NOMO-1 (cell line): ENCODE measurements at regions not wholly inside any gene's neighbourhood (a gene's known extent, or its start where the extent isn't known, plus 50 kb on each side); places are given as distances from the start of the nearest gene placed in this dataset.
"Not testable (repeated sequence)": the region's sequence is repeated elsewhere in the genome, so short reads cannot be mapped to it uniquely, and the experiment has no call there.

Experiments used
- DNase-seq, 2 experiments: peaks; one replicate each; lab custom pipeline; 2025; ENCODE audit not compliant: unreplicated experiment in 2 of 2; lab: John Stamatoyannopoulos, UW

DNA sequence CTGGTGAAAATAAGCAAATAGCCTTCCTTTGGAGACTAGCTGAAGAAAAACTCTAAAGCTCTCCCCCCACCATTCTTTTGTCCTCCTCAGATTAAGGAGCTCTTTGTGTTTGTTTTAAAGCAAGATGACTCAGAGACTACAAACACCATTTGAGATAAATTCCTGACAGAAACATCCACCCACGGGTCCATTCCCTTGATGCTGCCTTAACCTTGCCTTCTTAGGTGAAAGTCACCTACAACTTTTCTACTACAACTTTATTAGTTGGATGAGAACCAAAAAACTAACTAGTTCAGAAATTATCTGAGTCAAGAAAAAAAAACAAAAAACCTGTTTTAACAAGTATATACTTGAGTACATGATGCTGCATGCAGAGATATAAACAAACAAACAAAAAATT, 831.1 kb downstream of the NR2F1-AS1 start:
- no peak for DNase-seq

DNA sequence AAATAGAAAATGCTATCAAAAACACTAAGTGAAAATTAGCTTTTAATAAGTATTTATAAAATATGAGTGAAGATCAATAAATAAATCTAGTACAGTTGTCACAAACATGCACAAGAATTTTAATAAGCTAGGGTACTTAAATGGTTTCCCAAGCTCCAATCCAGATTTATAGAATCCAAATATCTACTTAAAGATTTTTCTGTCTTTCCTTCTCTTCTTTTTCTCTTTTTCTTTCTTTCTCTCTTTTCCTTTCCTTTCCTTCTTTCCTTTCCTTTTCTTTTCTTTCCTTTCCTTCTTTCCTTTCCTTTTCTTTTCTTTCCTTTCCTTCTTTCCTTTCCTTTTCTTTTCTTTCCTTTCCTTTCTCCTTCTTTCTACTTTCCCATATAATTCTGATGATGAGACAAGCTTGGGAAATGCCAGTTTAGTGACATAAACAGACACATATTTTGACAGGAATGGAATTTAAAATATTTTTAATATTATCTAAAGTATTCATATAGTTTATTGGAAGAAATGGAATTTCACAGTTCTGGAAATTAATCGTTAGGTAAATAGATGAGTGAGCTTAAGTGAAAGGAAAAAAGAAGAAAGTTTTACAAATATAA, 832.8 kb downstream of the NR2F1-AS1 start:
- no peak for DNase-seq

DNA sequence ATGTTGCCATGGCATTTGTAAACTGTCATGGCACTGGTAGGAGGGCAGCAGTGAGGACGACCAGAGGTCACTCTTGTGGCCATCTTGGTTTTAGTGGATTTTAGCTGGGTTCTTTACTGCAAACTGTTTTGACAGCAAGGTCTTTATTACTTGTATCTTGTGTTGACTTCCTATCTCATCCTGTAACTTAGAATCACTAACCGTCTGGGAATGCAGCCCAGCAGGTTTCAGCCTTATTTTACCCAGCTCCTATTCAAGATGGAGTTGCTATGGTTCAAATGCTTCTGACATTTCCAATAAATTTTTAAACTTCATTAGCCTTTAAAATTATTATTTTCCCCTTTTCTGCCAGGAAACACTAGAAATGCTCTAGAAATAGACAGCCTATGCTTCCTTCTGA, 839.1 kb downstream of the NR2F1-AS1 start:
- DNase-seq = no peak

DNA sequence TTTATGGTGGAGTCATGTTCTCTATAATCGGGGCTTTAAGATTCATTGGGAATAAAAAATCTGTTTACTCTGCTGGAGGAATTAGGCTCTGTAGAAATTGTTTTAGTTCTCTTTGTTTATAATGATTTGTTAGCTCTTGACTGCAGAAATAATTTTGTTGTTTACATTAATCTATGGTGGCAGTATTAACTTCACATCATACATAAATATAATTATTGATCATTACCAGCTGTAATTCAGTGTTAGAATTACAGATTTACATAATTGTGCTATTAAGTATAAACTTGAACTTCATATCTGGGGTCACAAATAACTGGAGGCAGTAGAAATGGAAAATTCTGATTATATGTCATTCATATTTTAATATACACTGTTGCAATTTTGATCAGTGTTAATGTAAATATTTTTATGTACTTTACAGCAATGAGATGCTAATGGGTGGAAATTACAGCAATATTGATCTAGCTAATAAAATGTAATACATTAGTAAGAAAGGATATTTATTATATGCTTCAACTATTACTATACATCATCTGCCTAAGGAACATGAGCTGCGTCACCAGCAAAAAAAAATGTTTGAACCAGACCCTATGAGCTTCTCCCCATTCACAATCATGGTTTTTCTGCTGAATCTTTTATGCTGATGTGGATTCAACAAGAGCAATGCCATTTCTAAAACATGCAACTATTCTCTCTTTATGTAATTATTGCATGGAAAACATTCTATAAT, 846.6 kb downstream of the NR2F1-AS1 start:
- no peak for DNase-seq

DNA sequence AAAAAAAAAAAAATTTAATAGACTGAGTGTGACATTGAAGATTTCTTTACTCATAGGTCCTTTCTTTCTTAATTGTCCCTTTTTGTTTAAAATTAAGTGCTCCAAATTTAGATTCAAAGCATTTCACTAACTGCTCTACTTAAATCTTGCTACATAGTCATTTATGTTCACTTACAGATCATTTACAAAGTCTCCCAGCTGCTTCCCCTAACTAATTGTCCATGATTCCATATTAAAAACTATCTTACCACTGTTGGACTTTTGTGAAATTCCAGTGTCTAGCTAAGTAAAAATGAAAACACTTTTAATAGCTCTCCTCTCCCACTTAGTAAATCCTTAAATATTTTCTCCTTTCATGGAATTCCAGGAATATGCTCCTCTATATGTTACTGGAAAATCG, 850.5 kb downstream of the NR2F1-AS1 start:
- no peak for DNase-seq

DNA sequence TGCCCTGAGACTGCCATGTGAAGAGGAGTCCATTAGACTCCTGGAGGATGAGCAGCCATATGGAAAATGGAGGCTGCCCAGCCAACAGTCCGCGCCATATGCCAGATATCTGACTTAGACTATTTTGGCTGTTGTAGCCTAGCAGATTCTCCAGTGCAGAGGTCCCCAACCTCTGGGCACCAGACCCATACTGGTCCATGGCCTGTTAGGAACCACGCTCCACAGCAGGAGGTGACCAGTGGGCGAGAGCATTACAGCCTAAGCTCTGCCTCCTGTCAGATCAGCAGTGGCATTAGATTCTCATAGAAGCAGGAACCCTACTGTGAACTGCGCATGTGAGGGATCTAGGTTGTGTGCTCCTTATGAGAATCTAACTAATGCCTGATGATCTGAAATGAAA, 851.9 kb downstream of the NR2F1-AS1 start:
- DNase-seq = no peak

DNA sequence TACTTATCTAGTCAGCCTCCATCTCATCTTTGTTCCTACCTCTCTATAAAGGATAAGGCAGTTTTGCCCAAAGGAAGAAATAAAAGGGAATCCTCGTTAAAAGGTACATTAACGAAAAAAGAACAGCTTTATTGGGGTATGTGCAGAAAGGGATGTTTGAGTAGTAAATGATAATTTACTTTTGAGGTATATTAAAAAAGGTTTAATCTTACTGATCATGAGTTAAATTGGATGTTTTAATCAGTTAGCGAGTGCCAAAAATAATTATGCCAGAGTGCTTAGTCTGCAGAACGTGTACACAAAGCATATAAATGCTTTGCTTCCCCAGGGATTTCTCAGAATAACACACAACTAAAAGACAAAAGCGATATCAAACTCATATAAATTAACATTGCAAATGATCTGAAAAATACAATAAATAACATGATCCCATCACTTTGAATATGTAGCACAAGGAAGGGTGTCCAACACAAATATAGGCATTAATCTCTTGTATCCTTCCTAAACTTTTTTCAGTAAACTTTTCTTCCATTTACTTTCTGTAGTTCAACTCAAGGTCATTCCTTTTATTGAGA, 865.0 kb downstream of the NR2F1-AS1 start:
- no peak for DNase-seq

DNA sequence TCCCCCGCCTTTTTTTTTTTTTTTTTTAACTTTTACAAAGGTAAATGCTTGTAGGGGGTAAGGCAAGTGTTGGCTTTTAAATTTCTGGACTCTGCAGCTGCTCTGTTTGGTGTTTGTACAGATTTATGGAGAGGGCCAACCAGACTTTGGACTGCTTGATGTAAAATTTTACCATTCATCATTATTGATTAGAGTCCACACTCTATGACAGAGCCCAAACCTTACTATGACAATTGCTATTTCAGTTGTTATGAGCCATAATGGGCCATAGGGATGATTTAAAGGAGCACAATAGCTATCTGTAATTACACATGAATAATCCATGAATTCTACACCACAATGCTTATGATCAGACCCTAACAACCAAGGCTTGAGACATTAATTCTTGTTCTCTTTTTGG, 867.2 kb downstream of the NR2F1-AS1 start:
- DNase-seq = no peak

DNA sequence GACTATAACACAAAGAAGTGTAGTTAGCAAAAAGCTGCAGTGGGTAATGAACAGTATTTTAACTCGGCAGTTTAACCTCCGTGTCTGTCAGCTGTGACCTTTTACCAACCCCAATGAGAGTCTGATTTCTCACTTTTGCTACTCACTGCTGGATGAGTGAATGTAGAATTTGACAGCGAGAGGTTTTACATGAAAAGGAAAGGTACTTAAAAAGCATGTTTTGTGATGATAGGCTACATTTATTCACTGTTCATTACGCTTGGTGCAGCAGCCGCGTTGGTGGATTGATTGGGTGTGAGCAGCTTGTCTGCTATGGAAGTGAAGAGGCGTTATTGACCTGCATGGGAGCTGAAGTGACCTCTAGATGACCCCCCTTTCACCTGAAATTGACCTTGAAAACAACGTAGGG, 867.7 kb downstream of the NR2F1-AS1 start:
- no peak for DNase-seq

DNA sequence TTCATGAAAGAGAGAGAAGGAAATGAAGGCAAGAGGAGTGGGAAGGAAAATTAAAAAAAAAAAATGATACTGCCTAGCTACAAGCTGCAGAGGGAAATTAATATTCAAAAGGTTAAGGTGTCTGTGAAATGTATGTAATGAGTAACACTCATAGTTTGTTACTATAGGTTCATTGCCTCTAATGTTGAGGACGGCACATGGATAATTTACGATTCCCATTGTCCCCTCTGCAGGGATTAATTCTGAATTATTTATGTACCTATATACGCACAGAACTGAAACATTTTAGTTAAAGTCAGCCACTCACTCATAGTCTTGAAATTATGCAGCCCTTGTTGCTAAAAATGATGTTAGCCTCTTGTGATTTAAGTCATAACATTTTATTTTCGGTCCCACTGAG, 869.1 kb downstream of the NR2F1-AS1 start:
- DNase-seq = no peak

DNA sequence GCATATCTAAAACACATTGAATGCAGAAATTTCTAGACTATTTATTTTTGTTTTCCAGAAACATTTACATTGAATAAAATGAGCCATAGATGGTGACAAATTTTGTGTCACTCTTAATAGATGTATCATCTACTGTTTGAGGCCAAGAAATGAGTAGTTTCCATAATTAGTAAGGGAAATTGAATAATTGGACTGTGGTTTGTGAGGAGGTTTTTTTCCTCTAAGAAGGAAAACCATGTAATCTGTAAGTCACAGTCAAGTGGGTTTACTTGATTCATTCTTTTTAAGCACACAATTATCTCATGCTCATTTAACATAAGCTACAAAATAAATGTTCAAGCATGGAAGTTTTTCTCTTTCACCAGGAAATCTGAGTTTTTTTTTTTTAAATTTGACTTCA, 876.4 kb downstream of the NR2F1-AS1 start:
- DNase-seq = no peak

DNA sequence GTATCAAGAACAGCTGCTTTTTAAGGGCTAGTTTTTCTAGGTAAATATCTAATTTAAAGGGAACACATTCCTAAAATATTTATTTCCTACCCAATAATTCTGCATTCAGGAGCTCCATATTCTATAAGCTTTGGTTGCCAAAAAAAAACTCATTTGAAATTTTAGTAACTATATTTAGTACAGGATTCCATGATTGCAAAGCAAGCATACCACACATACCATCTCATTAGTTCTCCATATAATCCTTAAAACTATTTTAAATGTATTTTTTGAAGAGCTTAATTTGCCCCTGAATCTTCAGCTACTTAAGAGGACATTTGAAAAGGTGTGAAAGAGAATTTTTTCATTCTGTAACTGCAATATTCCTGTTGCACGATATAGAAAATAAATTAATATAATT, 877.0 kb downstream of the NR2F1-AS1 start:
- DNase-seq = no peak

DNA sequence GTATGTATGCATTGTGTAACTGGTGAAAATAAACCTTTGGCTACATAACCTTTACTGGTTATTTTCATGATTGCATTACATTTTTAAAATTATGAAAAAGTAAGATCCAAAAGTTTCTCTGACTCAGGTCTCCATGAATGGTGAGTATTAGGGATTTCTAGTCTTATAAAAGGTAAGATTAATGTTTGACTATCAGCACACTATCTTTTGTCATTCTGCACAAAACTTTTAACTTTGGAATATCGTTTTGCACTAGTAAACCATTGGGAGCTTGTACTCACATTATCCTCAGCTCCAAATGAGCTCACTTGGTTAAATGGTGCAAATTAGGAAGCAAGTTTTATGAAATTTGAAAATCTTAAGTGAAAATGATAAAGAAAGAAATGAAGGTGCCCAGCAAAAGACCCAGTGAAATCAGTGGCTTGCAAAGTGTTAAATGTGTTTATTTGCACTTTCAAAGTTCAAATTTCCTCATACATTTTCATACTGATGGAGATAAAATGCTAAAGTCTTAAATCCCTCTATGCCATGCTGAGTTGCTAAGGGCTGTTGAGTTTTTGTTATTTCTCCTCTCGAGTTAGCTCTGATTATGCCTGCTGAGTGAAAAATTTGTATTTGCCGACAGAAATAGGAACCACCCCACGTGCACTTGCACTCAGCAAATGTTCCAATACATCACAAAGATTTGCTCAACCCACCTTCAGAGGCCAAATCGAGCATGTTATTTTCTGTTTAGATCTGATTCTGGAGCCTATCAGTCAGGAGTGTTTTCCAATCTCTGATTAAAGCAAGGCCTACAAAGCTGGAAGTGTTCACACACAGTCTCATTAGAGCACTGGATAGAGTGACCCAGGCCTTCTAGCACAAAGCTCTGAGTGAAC, 885.7 kb downstream of the NR2F1-AS1 start:
- DNase-seq = no peak

DNA sequence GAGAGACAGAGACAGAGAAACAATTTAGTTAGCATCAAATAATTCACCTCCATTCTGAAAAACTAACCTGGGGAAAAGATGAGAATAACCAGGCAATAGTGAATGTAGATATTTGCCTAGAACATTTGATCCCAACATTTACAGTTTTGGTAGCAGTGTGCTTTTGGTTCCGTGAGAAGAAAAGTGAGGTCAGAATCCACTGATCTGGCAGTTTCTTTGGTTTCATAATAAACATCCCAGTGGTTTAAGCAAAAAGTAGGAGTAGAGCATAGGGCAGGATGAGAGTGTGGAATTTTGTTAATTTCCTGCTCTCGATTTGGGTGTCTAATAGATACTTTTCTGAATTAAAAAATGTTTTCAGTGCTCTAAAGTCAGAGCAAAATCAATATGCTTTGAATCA, 887.0 kb downstream of the NR2F1-AS1 start:
- DNase-seq = no peak

DNA sequence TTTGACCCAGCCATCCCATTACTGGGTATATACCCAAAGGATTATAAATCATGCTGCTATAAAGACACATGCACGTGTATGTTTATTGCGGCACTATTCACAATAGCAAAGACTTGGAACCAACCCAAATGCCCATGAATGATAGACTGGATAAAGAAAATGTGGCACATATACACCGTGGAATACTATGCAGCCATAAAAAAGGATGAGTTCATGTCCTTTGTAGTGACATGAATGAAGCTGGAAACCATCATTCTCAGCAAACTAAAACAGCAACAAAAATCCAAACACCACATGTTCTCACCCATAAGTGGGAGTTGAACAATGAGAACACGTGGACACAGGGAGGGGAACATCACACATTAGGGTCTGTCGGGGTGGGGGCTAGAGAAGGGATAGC, 889.1 kb downstream of the NR2F1-AS1 start:
- not testable (repeated sequence) for DNase-seq

DNA sequence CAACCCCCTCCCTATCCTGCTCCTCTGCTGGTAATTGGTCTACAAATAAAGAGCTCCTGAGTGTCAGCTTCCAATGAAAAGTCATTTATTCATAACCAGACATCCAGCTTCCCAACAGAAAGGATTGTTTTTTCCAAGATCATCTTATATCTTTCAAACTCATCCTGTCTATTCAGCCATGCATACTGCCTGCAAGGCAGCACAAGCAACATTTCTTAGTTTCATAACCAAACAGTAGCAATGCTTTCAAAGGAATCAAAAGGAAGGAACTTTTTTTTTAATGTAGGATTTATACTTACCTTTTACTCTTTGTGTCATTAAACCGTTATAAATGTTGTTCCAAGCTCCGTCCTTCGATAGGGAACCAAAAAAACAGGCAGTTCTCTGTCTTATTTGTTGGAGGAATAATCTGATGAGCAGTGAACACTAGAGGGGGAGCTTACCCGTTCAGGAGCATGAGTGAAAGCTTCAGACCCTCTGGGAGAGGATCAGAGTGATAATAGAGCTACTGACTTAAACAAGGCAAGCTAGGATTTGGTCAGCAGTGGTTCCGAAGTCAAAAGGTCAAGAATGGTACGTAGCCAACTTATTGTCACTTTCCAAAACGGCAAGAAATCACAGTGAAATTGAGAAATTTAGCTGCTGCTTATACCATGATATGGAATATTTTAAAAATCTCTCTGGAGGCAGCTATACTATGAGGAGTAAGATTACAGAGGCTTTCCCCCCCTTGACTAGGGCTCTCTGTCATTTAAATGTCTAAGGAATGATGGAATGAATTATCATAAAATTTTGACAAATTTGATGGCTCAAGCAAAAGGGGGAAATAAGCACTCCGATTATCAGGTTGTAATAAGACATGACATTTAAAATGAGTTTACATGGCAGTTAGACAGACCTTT, 892.9 kb downstream of the NR2F1-AS1 start:
- no peak for DNase-seq

DNA sequence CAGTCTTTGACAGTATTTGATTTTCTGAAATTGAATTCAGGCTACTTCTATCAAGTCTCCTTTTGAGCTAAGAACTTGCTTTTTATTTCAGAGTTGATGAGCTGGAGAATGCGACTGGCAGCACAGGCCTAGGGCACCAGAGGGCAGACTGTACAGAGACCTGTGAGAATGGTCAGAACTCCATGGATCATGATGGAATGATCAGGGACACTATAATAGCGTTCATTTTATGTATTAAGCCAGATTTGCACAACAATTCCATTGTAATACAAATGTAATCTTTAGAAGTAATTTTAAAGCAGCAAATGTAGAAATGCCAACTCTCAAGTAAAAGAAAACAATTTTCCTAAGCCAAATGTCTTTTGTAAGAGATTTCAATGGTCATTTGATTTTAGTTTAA, 902.4 kb downstream of the NR2F1-AS1 start:
- DNase-seq = no peak

DNA sequence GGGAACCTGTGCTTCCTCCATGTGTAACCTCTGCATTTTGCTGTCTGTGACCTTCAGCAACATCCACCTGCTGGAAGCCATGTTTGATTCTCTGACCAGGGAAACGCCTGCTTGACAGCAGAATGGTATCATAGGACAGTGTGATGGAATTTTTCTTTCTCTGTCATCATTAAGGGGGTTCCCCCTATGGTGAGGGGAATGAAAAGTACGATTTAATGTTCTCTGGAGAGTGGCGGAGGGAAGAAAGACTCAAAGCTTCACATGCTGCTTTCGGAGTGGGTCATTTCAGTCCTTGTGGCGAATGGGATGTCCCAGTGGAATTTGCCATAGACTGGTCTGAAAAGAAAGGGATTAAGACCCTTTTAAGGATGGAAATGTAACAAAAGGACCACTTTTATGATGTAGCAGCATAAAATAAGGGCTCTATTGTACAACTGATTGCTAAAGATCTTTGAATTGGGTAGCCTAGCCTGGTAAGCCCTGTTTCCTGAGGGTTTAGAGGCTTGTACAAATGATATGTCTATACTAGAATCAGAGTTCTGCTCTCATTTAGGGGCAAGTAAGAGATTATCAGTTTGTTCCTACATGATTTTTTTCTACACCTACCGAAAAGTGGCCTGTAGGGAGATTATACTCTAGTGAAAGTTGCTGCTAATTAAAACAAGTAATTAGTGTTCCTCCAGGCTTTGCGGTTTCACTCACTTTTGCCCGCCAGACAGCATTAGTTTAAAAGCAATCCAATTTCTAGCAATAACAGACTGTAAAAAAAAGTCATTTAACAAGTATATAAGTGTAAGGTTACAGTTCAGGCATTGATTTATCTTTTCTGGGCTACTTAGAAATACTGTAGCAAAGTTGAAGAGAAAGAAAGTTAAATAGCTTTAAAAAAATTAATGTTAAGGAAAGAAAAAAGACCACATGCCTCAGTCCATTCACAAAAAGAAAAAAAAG, 904.5 kb downstream of the NR2F1-AS1 start:
- no peak for DNase-seq

DNA sequence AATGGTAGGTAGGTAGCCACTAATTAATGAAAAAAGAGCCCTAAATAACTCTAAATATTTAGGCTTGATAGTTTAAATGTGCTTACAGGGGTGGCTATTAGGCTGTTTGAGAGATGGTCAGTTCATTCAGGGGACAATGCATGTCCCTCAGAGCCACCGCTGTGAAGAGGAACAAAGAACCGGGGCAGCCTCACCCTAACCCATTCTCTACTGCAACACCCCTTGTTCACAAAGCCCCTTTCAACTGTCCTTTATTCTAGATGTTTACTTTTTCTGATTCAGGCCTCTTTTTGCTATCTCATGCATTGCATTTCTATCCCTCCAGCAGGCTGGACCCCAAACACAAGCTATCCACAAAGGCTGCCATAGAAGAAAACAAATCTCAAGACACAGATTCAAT, 906.7 kb downstream of the NR2F1-AS1 start:
- no peak for DNase-seq
